ENCODE measurements at regions not wholly inside any gene's neighbourhood (a gene's known extent, or its start where the extent isn't known, plus 50 kb on each side); places are given as distances from the start of the nearest gene placed in this dataset.

GRCh38 chr2:225763711-225764110, 364.2 kb downstream of the NYAP2 start:
- TF ChIP-seq CTCF (IDR thresholded peaks at IDR 0.05; ENCODE audit: poor library complexity) (no peak), EZH2 (IDR thresholded peaks at IDR 0.05; ENCODE audit: borderline replicate concordance) (no peak)

Data from hepatocyte (in vitro differentiated cells).